ENCODE measurements at regions not wholly inside any gene's neighbourhood (a gene's known extent, or its start where the extent isn't known, plus 50 kb on each side); places are given as distances from the start of the nearest gene placed in this dataset.
A peak's percentile ranks its signal among the peaks of the same experiment; 100 is the strongest.

GRCh38 chr3:16055606-16056211, 118.8 kb upstream of the GALNT15 start:
- no peaks in the 10 kb centered on the region for H3K27me3 ChIP-seq
- TF ChIP-seq, protein P1, sequence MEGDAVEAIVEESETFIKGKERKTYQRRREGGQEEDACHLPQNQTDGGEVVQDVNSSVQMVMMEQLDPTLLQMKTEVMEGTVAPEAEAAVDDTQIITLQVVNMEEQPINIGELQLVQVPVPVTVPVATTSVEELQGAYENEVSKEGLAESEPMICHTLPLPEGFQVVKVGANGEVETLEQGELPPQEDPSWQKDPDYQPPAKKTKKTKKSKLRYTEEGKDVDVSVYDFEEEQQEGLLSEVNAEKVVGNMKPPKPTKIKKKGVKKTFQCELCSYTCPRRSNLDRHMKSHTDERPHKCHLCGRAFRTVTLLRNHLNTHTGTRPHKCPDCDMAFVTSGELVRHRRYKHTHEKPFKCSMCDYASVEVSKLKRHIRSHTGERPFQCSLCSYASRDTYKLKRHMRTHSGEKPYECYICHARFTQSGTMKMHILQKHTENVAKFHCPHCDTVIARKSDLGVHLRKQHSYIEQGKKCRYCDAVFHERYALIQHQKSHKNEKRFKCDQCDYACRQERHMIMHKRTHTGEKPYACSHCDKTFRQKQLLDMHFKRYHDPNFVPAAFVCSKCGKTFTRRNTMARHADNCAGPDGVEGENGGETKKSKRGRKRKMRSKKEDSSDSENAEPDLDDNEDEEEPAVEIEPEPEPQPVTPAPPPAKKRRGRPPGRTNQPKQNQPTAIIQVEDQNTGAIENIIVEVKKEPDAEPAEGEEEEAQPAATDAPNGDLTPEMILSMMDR (IDR thresholded peaks at IDR 0.05) = no peak
- no peak for TF ChIP-seq POLR2A (IDR thresholded peaks at IDR 0.05)
- no peaks in the 10 kb centered on the region for H3K9me3 ChIP-seq
- no peaks in the 10 kb centered on the region for H3K36me3 ChIP-seq (ENCODE audit: low read depth, missing control alignments)
- WGBS, 2 donors = 67 to 70% methylated on average over 7 of the region's 7 CpGs
- no peak for DNase-seq
- peaks cover 10% of the 10 kb centered on the region for H3K4me1 ChIP-seq
- peak overlapping the region; percentile 41 to 62 for H3K27ac ChIP-seq
- intact Hi-C loops (cut with DNase I; ENCODE audit: low total_unique reads) = no loop called here
- no peak overlapping the region for H3K4me3 ChIP-seq

GRCh38 chr3:16056217-16056616, 118.3 kb upstream of the GALNT15 start:
- peak; percentile 30 for DNase-seq
- H3K9me3 ChIP-seq = no peaks in the 10 kb centered on the region
- 61 to 68% methylated on average over 2 of the region's 2 CpGs for WGBS, 2 donors
- H3K4me3 ChIP-seq = no peak overlapping the region
- TF ChIP-seq POLR2A (IDR thresholded peaks at IDR 0.05) = no peak
- TF ChIP-seq, protein P1 (IDR thresholded peaks at IDR 0.05) = no peak
- H3K36me3 ChIP-seq (ENCODE audit: low read depth, missing control alignments) = no peaks in the 10 kb centered on the region
- H3K4me1 ChIP-seq = peaks cover 15% of the 10 kb centered on the region
- H3K27ac ChIP-seq = peak overlapping the region in 1 of 2 donors; percentile 62
- intact Hi-C loops (cut with DNase I; ENCODE audit: low total_unique reads) = no loop called here
- no peaks in the 10 kb centered on the region for H3K27me3 ChIP-seq

DNA sequence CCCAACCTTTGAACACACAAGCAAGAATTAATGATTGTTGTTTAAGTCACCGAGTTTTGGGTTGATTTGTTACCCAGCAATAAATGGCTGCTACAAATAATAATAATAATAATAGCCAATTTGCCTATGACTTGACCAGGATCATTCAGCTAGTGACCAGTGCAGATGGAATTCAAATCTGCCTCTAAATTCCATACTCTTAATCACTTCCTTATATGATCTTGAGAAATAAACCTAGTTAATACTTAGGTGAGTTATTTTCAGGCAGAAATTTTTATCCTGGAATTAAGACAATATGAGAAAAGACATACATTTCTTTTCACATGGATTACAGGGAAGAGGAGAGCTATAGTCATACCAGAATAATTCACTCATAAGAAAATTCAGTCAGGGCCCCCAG, 116.0 kb upstream of the GALNT15 start:
- no peak overlapping the region for H3K4me3 ChIP-seq
- DNase-seq = no peak
- H3K9me3 ChIP-seq = no peaks in the 10 kb centered on the region
- H3K36me3 ChIP-seq (ENCODE audit: low read depth, missing control alignments) = no peaks in the 10 kb centered on the region
- peak overlapping the region in 1 of 2 donors; percentile 73 for H3K27ac ChIP-seq
- H3K4me1 ChIP-seq = peaks cover 15% of the 10 kb centered on the region
- TF ChIP-seq POLR2A (IDR thresholded peaks at IDR 0.05) = no peak
- TF ChIP-seq, protein P1 (IDR thresholded peaks at IDR 0.05) = no peak
- no peaks in the 10 kb centered on the region for H3K27me3 ChIP-seq
- 93 to 96% methylated on average over 1 of the region's 1 CpG for WGBS, 2 donors
- intact Hi-C loops (cut with DNase I; ENCODE audit: low total_unique reads) = no loop called here

- no peaks in the 10 kb centered on the region for H3K36me3 ChIP-seq (ENCODE audit: low read depth, missing control alignments)
- DNase-seq = no peak
- peak overlapping the region; percentile 0 to 73 for H3K27ac ChIP-seq
- no peaks in the 10 kb centered on the region for H3K9me3 ChIP-seq
- intact Hi-C loops (cut with DNase I; ENCODE audit: low total_unique reads) = no loop called here
- H3K4me1 ChIP-seq = peaks cover 15% of the 10 kb centered on the region
- no peaks in the 10 kb centered on the region for H3K27me3 ChIP-seq
- TF ChIP-seq POLR2A (IDR thresholded peaks at IDR 0.05) = no peak
- TF ChIP-seq, protein P1 (IDR thresholded peaks at IDR 0.05) = no peak
- H3K4me3 ChIP-seq = no peak overlapping the region
- WGBS, 2 donors = 96 to 98% methylated on average over 5 of the region's 5 CpGs
Measured at GRCh38 chr3:16059081-16059537, 115.4 kb upstream of the GALNT15 start.
